GM23248 (cell line): ENCODE measurements at regions not wholly inside any gene's neighbourhood (a gene's known extent, or its start where the extent isn't known, plus 50 kb on each side); places are given as distances from the start of the nearest gene placed in this dataset.

Source experiments
- DNase-seq: peaks from one replicate; pipeline ENCODE4 v3.0.0-alpha.2; 2015
- H2AFZ ChIP-seq: fragments of 200-600 bp; sonication (generic); 2 replicates; pipeline ENCODE4 v1.6.1; 2016; ENCODE audit warnings: antibody characterized with exemption
- H3F3A ChIP-seq: fragments of 200-600 bp; sonication (generic); 2 replicates; pipeline ENCODE4 v1.6.1; 2016; ENCODE audit warnings: mild to moderate bottlenecking, antibody characterized with exemption, mixed run types; ENCODE audit not compliant: insufficient read depth
- H3K27ac ChIP-seq: fragments of 200-600 bp; sonication (generic); 2 replicates; pipeline ENCODE4 v1.5.1; 2016; ENCODE audit warnings: mild to moderate bottlenecking
- H3K27me3 ChIP-seq: fragments of 200-600 bp; sonication (generic); replicated peaks from 2 replicates; pipeline ENCODE4 v1.6.1; 2016; ENCODE audit warnings: mild to moderate bottlenecking; ENCODE audit not compliant: insufficient read depth
- H3K36me3 ChIP-seq: fragments of 200-600 bp; sonication (generic); 2 replicates; pipeline ENCODE4 v1.6.1; 2016; ENCODE audit warnings: low read depth, mild to moderate bottlenecking
- H3K4me1 ChIP-seq: fragments of 200-600 bp; sonication (generic); 2 replicates; pipeline ENCODE4 v1.6.1; 2016; ENCODE audit warnings: mild to moderate bottlenecking; ENCODE audit not compliant: insufficient read depth
- H3K4me2 ChIP-seq: fragments of 200-600 bp; sonication (generic); one replicate; pipeline ENCODE4 v1.6.1; 2016; ENCODE audit warnings: mild to moderate bottlenecking; ENCODE audit not compliant: unreplicated experiment
- H3K4me3 ChIP-seq: fragments of 200-600 bp; sonication (generic); 2 replicates; pipeline ENCODE4 v1.5.1; 2016; ENCODE audit warnings: mild to moderate bottlenecking
- H3K79me2 ChIP-seq: fragments of 200-600 bp; sonication (generic); 2 replicates; pipeline ENCODE4 v1.6.1; 2016; ENCODE audit warnings: mild to moderate bottlenecking; ENCODE audit not compliant: insufficient read depth
- H3K9ac ChIP-seq: fragments of 200-600 bp; sonication (generic); 2 replicates; pipeline ENCODE4 v1.6.1; 2016; ENCODE audit warnings: mild to moderate bottlenecking
- H3K9me2 ChIP-seq: fragments of 200-600 bp; sonication (generic); 2 replicates; pipeline ENCODE4 v1.6.1; 2016; ENCODE audit warnings: mixed run types, mild to moderate bottlenecking, moderate library complexity; ENCODE audit not compliant: insufficient read depth
- H3K9me3 ChIP-seq: fragments of 200-600 bp; sonication (generic); one replicate; pipeline ENCODE4 v1.6.1; 2017; ENCODE audit warnings: low read depth
- H4K20me1 ChIP-seq: fragments of 200-600 bp; sonication (generic); 2 replicates; pipeline ENCODE4 v1.6.0; 2016; ENCODE audit not compliant: insufficient read depth
- EZH2 ChIP-seq: fragments of 200-600 bp; sonication (generic); IDR thresholded peaks from 2 replicates; pipeline ENCODE4 v1.6.1; 2018; ENCODE audit warnings: antibody characterized with exemption, mild to moderate bottlenecking; ENCODE audit not compliant: insufficient read depth, poor library complexity, severe bottlenecking
- EZH2phosphoT487 ChIP-seq: fragments of 200-600 bp; sonication (generic); IDR thresholded peaks from 2 replicates; pipeline ENCODE4 v1.6.1; 2018; ENCODE audit warnings: antibody characterized with exemption, moderate library complexity, mild to moderate bottlenecking, low read depth; ENCODE audit not compliant: insufficient read depth
- WGBS, 2 experiments: methylation state at CpG; one replicate each; pipeline ENCODE4 v1.1.6; 2015 to 2017; ENCODE audit warnings: low lambda C conversion rate in 2 of 2, low coverage in 1 of 2; ENCODE audit errors: missing lambda C conversion rate in 2 of 2; 5-methylcytosine and 5-hydroxymethylcytosine counted together
- in situ Hi-C: fragments of 300-500 bp; cut with MboI; formaldehyde crosslinking; loops from 2 replicates; pipeline ENCODE4 v1.15.0; 2020

DNA sequence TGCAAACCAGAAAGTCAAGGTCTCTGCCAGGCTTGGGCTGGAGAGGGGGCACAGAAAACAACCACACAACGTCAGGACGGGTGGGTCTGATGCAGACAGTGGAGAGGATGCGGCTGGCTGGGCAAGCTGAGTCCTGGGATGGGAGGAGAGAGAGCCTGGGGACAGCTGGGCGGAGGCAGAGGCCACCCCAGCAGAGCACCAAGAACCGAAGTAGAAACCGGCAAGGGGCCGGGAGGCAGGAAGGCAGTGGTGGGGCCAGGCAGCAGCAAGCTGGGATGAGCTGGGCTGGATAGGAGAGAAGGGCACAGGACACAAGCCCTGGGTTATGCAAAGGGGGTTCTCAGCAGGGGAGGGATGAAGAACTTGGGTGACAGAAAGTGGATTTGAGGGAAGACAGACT, 188.2 kb downstream of the SHANK2 start:
- Histone ChIP-seq H3K4me2 (no peak overlapping the region), H3K4me3 (no peak overlapping the region), H3F3A (no peaks in the 10 kb centered on the region), H4K20me1 (no peaks in the 10 kb centered on the region), H3K9me3 (no peaks in the 10 kb centered on the region), H3K9me2 (no peaks in the 10 kb centered on the region), H3K4me1 (no peaks in the 10 kb centered on the region), H3K79me2 (no peaks in the 10 kb centered on the region), H3K27me3 (no peaks in the 10 kb centered on the region), H3K9ac (no peak overlapping the region), H3K36me3 (no peaks in the 10 kb centered on the region), H2AFZ (no peak overlapping the region), H3K27ac (no peak overlapping the region)
- DNase-seq = no peak
- in situ Hi-C loops = no loop called here
- WGBS, 2 experiments = 40 to 50% methylated on average over 4 to 7 of the region's 7 CpGs
- TF ChIP-seq EZH2phosphoT487 (no peak), EZH2 (no peak)

DNA sequence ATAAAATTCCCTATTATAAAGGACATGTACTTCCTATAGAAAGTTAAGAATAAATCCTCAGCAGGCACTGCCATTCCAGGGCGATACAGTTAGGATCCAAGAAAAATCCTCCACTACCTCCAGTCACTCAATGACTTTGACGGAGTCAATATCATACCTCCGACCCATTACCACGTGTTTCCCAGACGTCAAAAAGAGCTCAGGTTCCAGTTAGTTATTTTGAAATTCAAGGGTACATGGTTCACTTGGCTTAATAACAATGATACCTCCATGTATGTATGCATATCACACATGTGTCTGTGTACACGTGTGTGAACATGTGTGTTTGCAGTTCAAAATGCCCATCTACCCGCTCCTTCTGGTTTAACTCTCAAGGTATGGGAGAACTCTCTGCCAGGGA, 189.2 kb downstream of the SHANK2 start:
- WGBS, 2 experiments = 58 to 62% methylated on average over 7 of the region's 7 CpGs

DNA sequence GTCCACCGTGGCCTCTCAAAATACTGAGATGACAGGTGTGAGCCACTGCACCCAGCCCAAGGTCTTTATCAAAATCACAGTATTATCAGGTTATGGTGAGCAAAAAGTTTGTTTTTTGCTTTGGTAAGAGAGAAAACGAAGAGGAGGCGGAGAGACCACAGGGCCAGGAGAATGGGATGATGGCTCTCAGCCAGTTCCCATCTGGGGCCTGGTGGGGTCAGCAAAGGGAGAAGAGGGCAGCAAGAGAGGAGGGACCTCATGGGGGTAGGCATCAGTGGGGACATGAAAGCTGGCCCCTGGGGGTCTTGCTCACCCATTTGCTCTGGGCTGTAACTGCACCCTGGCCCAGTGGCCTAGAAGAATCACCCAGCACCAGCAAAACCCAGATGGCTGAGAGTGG, 190.2 kb downstream of the SHANK2 start:
- no peaks in the 10 kb centered on the region for H3K9me3 ChIP-seq
- H3K4me1 ChIP-seq = no peaks in the 10 kb centered on the region
- in situ Hi-C loops = no loop called here
- no peak overlapping the region for H3K4me2 ChIP-seq
- no peak overlapping the region for H3K27ac ChIP-seq
- no peak overlapping the region for H2AFZ ChIP-seq
- H3K79me2 ChIP-seq = no peaks in the 10 kb centered on the region
- no peak overlapping the region for H3K4me3 ChIP-seq
- no peak for DNase-seq
- no peaks in the 10 kb centered on the region for H4K20me1 ChIP-seq
- 64 to 66% methylated on average over 3 of the region's 3 CpGs for WGBS, 2 experiments
- H3K9ac ChIP-seq = no peak overlapping the region
- no peak for TF ChIP-seq EZH2
- no peak for TF ChIP-seq EZH2phosphoT487
- H3K9me2 ChIP-seq = no peaks in the 10 kb centered on the region
- no peaks in the 10 kb centered on the region for H3F3A ChIP-seq
- no peaks in the 10 kb centered on the region for H3K27me3 ChIP-seq
- no peaks in the 10 kb centered on the region for H3K36me3 ChIP-seq

More for the DNA sequence above, 189.2 kb downstream of the SHANK2 start:
- Histone ChIP-seq H4K20me1 (no peaks in the 10 kb centered on the region), H3K4me2 (no peak overlapping the region), H3F3A (no peaks in the 10 kb centered on the region), H3K4me3 (no peak overlapping the region), H3K9me3 (no peaks in the 10 kb centered on the region), H3K4me1 (no peaks in the 10 kb centered on the region), H2AFZ (no peak overlapping the region), H3K36me3 (no peaks in the 10 kb centered on the region), H3K9ac (no peak overlapping the region), H3K9me2 (no peaks in the 10 kb centered on the region), H3K27me3 (no peaks in the 10 kb centered on the region), H3K79me2 (no peaks in the 10 kb centered on the region), H3K27ac (no peak overlapping the region)
- in situ Hi-C loops = no loop called here
- DNase-seq = no peak
- no peak for TF ChIP-seq EZH2
- TF ChIP-seq EZH2phosphoT487 = no peak

DNA sequence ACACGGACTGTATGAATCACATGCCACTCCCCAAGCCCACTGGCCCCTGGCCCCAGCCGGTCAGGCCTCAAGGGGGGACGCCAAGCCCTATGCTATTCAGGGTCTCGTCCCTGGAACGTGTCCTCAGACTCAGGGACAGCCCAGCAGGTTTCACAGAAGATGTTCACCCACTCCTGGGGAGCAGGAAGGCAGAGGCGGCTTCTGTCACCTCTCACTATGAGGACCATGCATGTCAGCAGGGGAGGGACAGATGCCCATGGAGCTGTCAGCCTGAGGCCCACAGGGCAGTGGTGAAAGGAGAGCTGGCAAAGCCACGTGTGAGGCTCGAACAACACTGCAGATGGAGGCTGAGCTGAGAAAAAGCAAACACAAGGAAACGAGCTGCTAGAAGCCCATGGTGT, 192.0 kb downstream of the SHANK2 start:
- Histone ChIP-seq H3K79me2 (no peaks in the 10 kb centered on the region), H3K27ac (no peak overlapping the region), H3K36me3 (no peaks in the 10 kb centered on the region), H3K9ac (no peak overlapping the region), H3K9me3 (no peaks in the 10 kb centered on the region), H3K27me3 (no peaks in the 10 kb centered on the region), H3K4me3 (no peak overlapping the region), H3K9me2 (no peaks in the 10 kb centered on the region), H3K4me1 (no peaks in the 10 kb centered on the region), H2AFZ (no peak overlapping the region), H4K20me1 (no peaks in the 10 kb centered on the region), H3K4me2 (no peak overlapping the region), H3F3A (no peaks in the 10 kb centered on the region)
- WGBS, 2 experiments = 30% methylated on average over 9 of the region's 9 CpGs
- no peak for TF ChIP-seq EZH2
- no peak for TF ChIP-seq EZH2phosphoT487
- in situ Hi-C loops = no loop called here
- DNase-seq = no peak

DNA sequence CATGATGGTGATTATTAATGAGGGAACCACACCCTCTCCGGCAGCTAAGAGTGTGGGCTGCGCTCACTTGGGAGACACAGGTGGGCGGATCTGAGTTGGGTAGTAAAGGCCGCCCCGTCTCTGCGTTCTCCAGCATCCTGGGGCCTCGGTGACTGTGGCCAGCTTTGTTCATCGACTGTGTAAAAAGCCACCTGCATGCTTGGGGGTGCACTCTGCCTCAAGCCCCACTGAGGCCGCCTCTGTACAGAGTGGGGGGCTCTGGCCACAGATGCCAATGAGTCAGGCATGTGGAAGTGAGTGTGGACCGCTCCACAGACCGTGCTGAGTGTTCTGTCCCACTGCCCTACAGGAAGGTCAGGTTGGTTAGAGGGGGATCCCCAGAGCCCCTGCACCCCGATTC, 192.7 kb downstream of the SHANK2 start:
- Histone ChIP-seq H3K36me3 (no peaks in the 10 kb centered on the region), H3K4me2 (no peak overlapping the region), H3K27ac (no peak overlapping the region), H3K4me3 (no peak overlapping the region), H4K20me1 (no peaks in the 10 kb centered on the region), H3K9ac (no peak overlapping the region), H3K9me2 (no peaks in the 10 kb centered on the region), H3K4me1 (no peaks in the 10 kb centered on the region), H3K79me2 (no peaks in the 10 kb centered on the region), H3K9me3 (no peaks in the 10 kb centered on the region), H3F3A (no peaks in the 10 kb centered on the region), H2AFZ (no peak overlapping the region), H3K27me3 (no peaks in the 10 kb centered on the region)
- WGBS, 2 experiments = 52 to 65% methylated on average over 9 to 12 of the region's 12 CpGs
- TF ChIP-seq EZH2 (no peak), EZH2phosphoT487 (no peak)
- in situ Hi-C loops = no loop called here
- DNase-seq = no peak
